Endothelial cell of umbilical vein (primary cell): ENCODE measurements at regions not wholly inside any gene's neighbourhood (a gene's known extent, or its start where the extent isn't known, plus 50 kb on each side); places are given as distances from the start of the nearest gene placed in this dataset.

Source experiments
- BruUV-seq: library from RNA; stranded (reverse); fragments of 400-500 nt; replicated peaks from 2 replicates; lab custom pipeline; 2021; lab: Mats Ljungman, UMichigan
- CTCF ChIA-PET: fragments of 300-600, 350-600 bp; sonication (Branson Sonifier 250); formaldehyde crosslinking; loops from one replicate; lab custom pipeline; 2021; ENCODE audit warnings: antibody characterized with exemption, inconsistent platforms; lab: Charles Lee
- POLR2A ChIA-PET: fragments of 300-600, 350-600 bp; sonication (Branson Sonifier 250); formaldehyde crosslinking; loops from one replicate; lab custom pipeline; 2021; ENCODE audit warnings: antibody characterized with exemption, inconsistent platforms; lab: Charles Lee
- DNase-seq: peaks from one replicate; pipeline ENCODE4 v3.0.0-alpha.2; 2011; ENCODE audit warnings: low read depth, low spot score
- FAIRE-seq: peaks from 2 replicates; lab custom pipeline; 2011; peaks lifted over from hg19 to GRCh38; lab: Jason Lieb, UNC
- H2AFZ ChIP-seq: 2 replicates; pipeline ENCODE4 v1.6.0; 2012; ENCODE audit warnings: low read depth, low read length, control low read depth, inconsistent platforms
- H3K27ac ChIP-seq: 2 replicates; pipeline ENCODE4 v1.5.1; 2011; ENCODE audit warnings: low read depth, mild to moderate bottlenecking, control low read depth, low read length, moderate library complexity; ENCODE audit not compliant: insufficient read depth
- H3K27me3 ChIP-seq, 2 experiments: 2 replicates each; pipeline versions ENCODE4 v1.6.0 to v1.6.1; 2011; ENCODE audit warnings: low read length in 2 of 2, mixed read lengths in 1 of 2; ENCODE audit not compliant: control insufficient read depth in 2 of 2, insufficient read depth in 2 of 2
- H3K36me3 ChIP-seq, 2 experiments: 2 replicates in 1 of 2; 3 replicates in 1 of 2; pipeline ENCODE4 v1.5.1; 2011; ENCODE audit warnings: low read length in 2 of 2, mild to moderate bottlenecking in 1 of 2, moderate library complexity in 1 of 2; ENCODE audit not compliant: control insufficient read depth in 2 of 2, insufficient read depth in 2 of 2; ENCODE audit errors: extremely low read depth in 1 of 2
- H3K4me1 ChIP-seq: 3 replicates; pipeline ENCODE4 v1.5.1; 2011; ENCODE audit warnings: mild to moderate bottlenecking, low read length; ENCODE audit not compliant: control insufficient read depth, insufficient read depth; ENCODE audit errors: extremely low read depth
- H3K4me2 ChIP-seq: 2 replicates; pipeline ENCODE4 v1.6.1; 2011; ENCODE audit warnings: low read length, control low read depth, mixed read lengths; ENCODE audit not compliant: insufficient read depth
- H3K4me3 ChIP-seq, 3 experiments: fragments of 200-600 bp in 1 of 3; sonication (generic), shearing (Covaris generic) in 1 of 3; replicated peaks in 1 of 3; 2 replicates each; pipeline ENCODE4 v1.5.1; 2011 to 2016; ENCODE audit warnings: control low read depth in 3 of 3, low read length in 3 of 3, mild to moderate bottlenecking in 2 of 3, inconsistent platforms in 1 of 3, low read depth in 1 of 3, moderate library complexity in 1 of 3; ENCODE audit not compliant: insufficient read depth in 1 of 3
- H3K79me2 ChIP-seq: 2 replicates; pipeline ENCODE4 v1.6.0; 2012; ENCODE audit warnings: low read length, inconsistent platforms; ENCODE audit not compliant: control insufficient read depth, insufficient read depth
- H3K9ac ChIP-seq: replicated peaks from 2 replicates; pipeline ENCODE3; 2011; ENCODE audit warnings: low read length, control low read depth; ENCODE audit not compliant: insufficient read depth; ENCODE audit errors: extremely low read depth
- H3K9me1 ChIP-seq: replicated peaks from 3 replicates; pipeline ENCODE4 v1.6.0; 2011; ENCODE audit warnings: mild to moderate bottlenecking, low read length; ENCODE audit not compliant: control insufficient read depth, insufficient read depth; ENCODE audit errors: extremely low read depth
- H3K9me3 ChIP-seq: replicated peaks from 2 replicates; pipeline ENCODE4 v1.5.1; 2012; ENCODE audit warnings: low read length, inconsistent platforms; ENCODE audit not compliant: control insufficient read depth, insufficient read depth
- H4K20me1 ChIP-seq: replicated peaks from 2 replicates; pipeline ENCODE3; 2011; ENCODE audit warnings: mild to moderate bottlenecking, low read length; ENCODE audit not compliant: control insufficient read depth, insufficient read depth; ENCODE audit errors: extremely low read depth
- EZH2 ChIP-seq: IDR thresholded peaks from 2 replicates; pipeline ENCODE4 v1.6.1; 2012; ENCODE audit warnings: borderline replicate concordance, low read depth, mild to moderate bottlenecking, moderate library complexity, low read length, inconsistent platforms; ENCODE audit not compliant: severe bottlenecking
- FOS ChIP-seq: IDR thresholded peaks from 2 replicates; pipeline ENCODE4 v1.6.1; 2011; ENCODE audit warnings: mild to moderate bottlenecking, low read length, moderate library complexity, borderline replicate concordance; ENCODE audit not compliant: insufficient read depth
- GATA2 ChIP-seq: IDR thresholded peaks from 2 replicates; pipeline ENCODE4 v1.7.0; 2011; ENCODE audit warnings: low read depth, mild to moderate bottlenecking, moderate library complexity, mixed read lengths, low read length; ENCODE audit not compliant: insufficient read length, insufficient read depth
- JUN ChIP-seq: IDR thresholded peaks from 2 replicates; pipeline ENCODE4 v1.6.1; 2011; ENCODE audit warnings: borderline replicate concordance, low read depth; ENCODE audit not compliant: insufficient read length, insufficient read depth
- MYC ChIP-seq: IDR thresholded peaks from one replicate; pipeline ENCODE4 v1.6.1; 2011; ENCODE audit warnings: mild to moderate bottlenecking, low read depth, low read length
- POLR2A ChIP-seq: IDR thresholded peaks from 2 replicates; pipeline ENCODE4 v1.6.1; 2012; ENCODE audit warnings: low read depth, mild to moderate bottlenecking, control low read depth, low read length
- POLR2AphosphoS5 ChIP-seq: IDR thresholded peaks from 2 replicates; pipeline ENCODE4 v1.6.1; 2012; ENCODE audit warnings: low read depth, mild to moderate bottlenecking, control low read depth, low read length, moderate library complexity; ENCODE audit not compliant: insufficient read depth
- dilution Hi-C: fragments of 300-500 bp; cut with MboI; formaldehyde crosslinking; loops from one replicate; pipeline ENCODE4 v1.15.0; 2019; ENCODE audit warnings: low sequenced_read_pairs; ENCODE audit not compliant: extremely low pct_ligation_motif_present
- intact Hi-C: fragments of 100-400 bp; cut with micrococcal nuclease; formaldehyde crosslinking; loops from one replicate; pipeline ENCODE4 v1.10.0; 2022
- TF ChIP-seq, protein P1 (sequence below): IDR thresholded peaks from 2 replicates; pipeline ENCODE4 v1.6.1; 2011; ENCODE audit not compliant: insufficient read depth, insufficient read length
- TF ChIP-seq, protein P2 (sequence below), 2 donors: IDR thresholded peaks; 1 replicate in 1 of 2; 2 replicates in 1 of 2; pipeline ENCODE4 v1.5.1; 2011; ENCODE audit warnings: low read length in 2 of 2, mild to moderate bottlenecking in 2 of 2, moderate library complexity in 2 of 2, control low read depth in 1 of 2, inconsistent platforms in 1 of 2, low read depth in 1 of 2; ENCODE audit not compliant: insufficient read depth in 1 of 2; ENCODE audit errors: extremely low read depth in 1 of 2

DNA sequence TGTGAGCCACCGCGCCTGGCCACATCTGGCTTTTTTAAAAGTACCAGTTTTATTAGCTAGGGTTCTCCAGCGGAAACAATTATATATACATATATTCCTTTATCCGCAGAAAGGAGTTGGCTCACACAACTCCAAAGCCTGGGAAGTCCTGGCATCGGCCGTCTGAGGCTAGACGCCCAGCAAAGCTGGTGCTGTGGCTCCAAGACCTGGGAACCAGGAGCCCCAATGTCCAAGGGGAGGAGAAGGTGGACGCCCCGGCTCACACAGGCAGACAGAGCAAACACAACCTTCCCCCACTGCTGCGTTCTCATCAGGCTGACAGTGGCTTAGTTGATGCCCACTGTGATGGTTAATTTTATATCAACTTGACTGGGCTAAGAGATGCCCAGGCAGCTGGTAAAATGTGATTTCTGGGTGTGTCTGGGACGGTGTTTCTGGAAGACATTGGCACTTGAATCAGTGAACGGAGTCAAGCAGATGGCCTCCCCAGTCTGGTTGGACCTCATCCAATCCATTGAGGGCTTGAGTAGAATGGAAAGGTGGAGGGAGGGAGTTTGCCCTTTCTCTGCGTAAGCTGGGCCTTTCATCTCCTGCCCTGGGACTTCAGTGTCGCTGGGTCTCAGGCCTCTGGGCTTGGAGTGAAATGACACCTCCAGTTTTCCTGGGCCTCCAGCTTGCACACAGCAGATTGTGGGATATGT is 904.4 kb downstream of the BRD1 start:
- H3K9me1 ChIP-seq = no peaks in the 10 kb centered on the region
- H3K9me3 ChIP-seq = peaks cover 1% of the 10 kb centered on the region
- intact Hi-C loops (no loop called here), dilution Hi-C loops (no loop called here)
- TF ChIP-seq, protein P1, sequence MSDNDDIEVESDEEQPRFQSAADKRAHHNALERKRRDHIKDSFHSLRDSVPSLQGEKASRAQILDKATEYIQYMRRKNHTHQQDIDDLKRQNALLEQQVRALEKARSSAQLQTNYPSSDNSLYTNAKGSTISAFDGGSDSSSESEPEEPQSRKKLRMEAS = no peak
- H4K20me1 ChIP-seq = no peaks in the 10 kb centered on the region
- no peaks in the 10 kb centered on the region for H3K27me3 ChIP-seq
- FAIRE-seq = no peak
- no peak overlapping the region for H3K9ac ChIP-seq
- H3K4me2 ChIP-seq = no peak overlapping the region
- DNase-seq = no peak
- no peak overlapping the region for H2AFZ ChIP-seq
- no peak overlapping the region for H3K27ac ChIP-seq
- ChIA-PET POLR2A (no interaction called here), CTCF (no interaction called here)
- no peaks in the 10 kb centered on the region for H3K4me1 ChIP-seq
- H3K36me3 ChIP-seq = no peaks in the 10 kb centered on the region
- no peaks in the 10 kb centered on the region for H3K79me2 ChIP-seq
- no peak overlapping the region for H3K4me3 ChIP-seq
- BruUV-seq = no TSS peak

DNA sequence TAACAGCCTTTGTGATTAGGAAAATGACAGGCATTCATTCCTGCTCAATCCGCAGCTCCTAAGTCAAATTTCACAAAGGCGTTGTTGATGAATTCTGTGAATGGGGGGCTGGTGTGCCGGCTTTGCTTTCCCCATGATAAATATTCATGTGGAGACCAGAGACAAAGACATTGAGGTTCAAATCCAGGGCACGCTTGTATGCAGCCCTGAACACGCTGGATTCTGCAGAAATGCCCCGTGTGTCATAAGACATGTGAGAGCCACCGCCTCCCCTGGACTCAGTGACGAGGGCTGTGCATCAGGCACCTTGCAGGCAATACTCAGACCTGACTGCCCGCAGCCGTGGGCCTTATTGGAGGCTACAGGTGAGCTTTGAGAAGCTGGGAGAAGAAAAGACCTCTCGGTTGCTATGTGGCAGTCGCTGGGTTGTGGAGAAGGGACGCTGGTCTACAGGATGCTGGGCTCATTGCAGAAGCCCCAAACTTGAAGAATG is 906.2 kb downstream of the BRD1 start:
- Histone ChIP-seq H3K4me3 (no peak overlapping the region), H3K27me3 (no peaks in the 10 kb centered on the region), H3K9me3 (peaks cover 5% of the 10 kb centered on the region), H3K4me1 (no peaks in the 10 kb centered on the region), H2AFZ (no peak overlapping the region), H3K27ac (no peak overlapping the region), H3K4me2 (no peak overlapping the region), H3K9ac (no peak overlapping the region), H3K9me1 (no peaks in the 10 kb centered on the region), H4K20me1 (no peaks in the 10 kb centered on the region), H3K79me2 (no peaks in the 10 kb centered on the region), H3K36me3 (no peaks in the 10 kb centered on the region)
- dilution Hi-C loops = no loop called here
- no peak for TF ChIP-seq JUN
- no peak for TF ChIP-seq FOS
- no peak for TF ChIP-seq MYC
- TF ChIP-seq, protein P2, sequence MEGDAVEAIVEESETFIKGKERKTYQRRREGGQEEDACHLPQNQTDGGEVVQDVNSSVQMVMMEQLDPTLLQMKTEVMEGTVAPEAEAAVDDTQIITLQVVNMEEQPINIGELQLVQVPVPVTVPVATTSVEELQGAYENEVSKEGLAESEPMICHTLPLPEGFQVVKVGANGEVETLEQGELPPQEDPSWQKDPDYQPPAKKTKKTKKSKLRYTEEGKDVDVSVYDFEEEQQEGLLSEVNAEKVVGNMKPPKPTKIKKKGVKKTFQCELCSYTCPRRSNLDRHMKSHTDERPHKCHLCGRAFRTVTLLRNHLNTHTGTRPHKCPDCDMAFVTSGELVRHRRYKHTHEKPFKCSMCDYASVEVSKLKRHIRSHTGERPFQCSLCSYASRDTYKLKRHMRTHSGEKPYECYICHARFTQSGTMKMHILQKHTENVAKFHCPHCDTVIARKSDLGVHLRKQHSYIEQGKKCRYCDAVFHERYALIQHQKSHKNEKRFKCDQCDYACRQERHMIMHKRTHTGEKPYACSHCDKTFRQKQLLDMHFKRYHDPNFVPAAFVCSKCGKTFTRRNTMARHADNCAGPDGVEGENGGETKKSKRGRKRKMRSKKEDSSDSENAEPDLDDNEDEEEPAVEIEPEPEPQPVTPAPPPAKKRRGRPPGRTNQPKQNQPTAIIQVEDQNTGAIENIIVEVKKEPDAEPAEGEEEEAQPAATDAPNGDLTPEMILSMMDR (IDR thresholded peaks at IDR 0.05; ENCODE audit: extremely low read depth in 1 of 2, insufficient read depth in 1 of 2, low read depth in 1 of 2, low read length in 2 of 2) = no peak
- TF ChIP-seq POLR2A = no peak
- no peak for TF ChIP-seq GATA2
- TF ChIP-seq, protein P1 = no peak
- TF ChIP-seq POLR2AphosphoS5 = no peak
- no peak for TF ChIP-seq EZH2
- no TSS peak for BruUV-seq
- FAIRE-seq (no peak), DNase-seq (no peak)
- ChIA-PET POLR2A (no interaction called here), CTCF (no interaction called here)
- intact Hi-C loops = no loop called here
